CD4-positive, alpha-beta T cell treated with Interleukin-6 at 100 ng/mL for 8 hours (primary cell): ENCODE measurements at regions not wholly inside any gene's neighbourhood (a gene's known extent, or its start where the extent isn't known, plus 50 kb on each side); places are given as distances from the start of the nearest gene placed in this dataset.

Source experiments
- DNase-seq: peaks from one replicate; pipeline ENCODE4 v3.0.0-alpha.2; 2020; ENCODE audit warnings: mixed read lengths, low spot score

- no peak for DNase-seq
Measured at GRCh38 chr2:3138621-3139020, 239.0 kb downstream of the EIPR1 start.

GRCh38 chr2:3137651-3138300 lies 239.8 kb downstream of the EIPR1 start:
- no peak for DNase-seq

- no peak for DNase-seq
Measured at GRCh38 chr2:3135676-3136075, 241.9 kb downstream of the EIPR1 start.

GRCh38 chr2:3134026-3134571 lies 243.5 kb downstream of the EIPR1 start:
- no peak for DNase-seq

GRCh38 chr2:3132966-3133365 lies 244.7 kb downstream of the EIPR1 start:
- DNase-seq, result no peak

- no peak for DNase-seq
Measured at GRCh38 chr2:3132466-3132865, 245.2 kb downstream of the EIPR1 start.

- no peak for DNase-seq
Measured at GRCh38 chr2:3131636-3132326, 245.8 kb downstream of the EIPR1 start.

- DNase-seq, result no peak
Measured at GRCh38 chr2:3130889-3131635, 246.6 kb downstream of the EIPR1 start.

- DNase-seq, result no peak
Measured at GRCh38 chr2:3130444-3130843, 247.2 kb downstream of the EIPR1 start.

GRCh38 chr2:3129867-3130266 lies 247.8 kb downstream of the EIPR1 start:
- no peak for DNase-seq

GRCh38 chr2:3128786-3129185 lies 248.8 kb downstream of the EIPR1 start:
- no peak for DNase-seq

GRCh38 chr2:3127710-3128109 lies 249.9 kb downstream of the EIPR1 start:
- DNase-seq, result no peak

GRCh38 chr2:3126911-3127621 lies 250.6 kb downstream of the EIPR1 start:
- peak; percentile 4 for DNase-seq

GRCh38 chr2:3126171-3126910 lies 251.3 kb downstream of the EIPR1 start:
- no peak for DNase-seq

- no peak for DNase-seq
Measured at GRCh38 chr2:3125761-3126130, 251.9 kb downstream of the EIPR1 start.

- no peak for DNase-seq
Measured at GRCh38 chr2:3125001-3125760, 252.4 kb downstream of the EIPR1 start.

- no peak for DNase-seq
Measured at GRCh38 chr2:3122525-3122924, 255.1 kb downstream of the EIPR1 start.

GRCh38 chr2:3121601-3122000 lies 256.0 kb downstream of the EIPR1 start:
- DNase-seq, result no peak

- DNase-seq, result no peak
Measured at GRCh38 chr2:3117650-3118216, 259.9 kb downstream of the EIPR1 start.

GRCh38 chr2:3116371-3116770 lies 261.2 kb downstream of the EIPR1 start:
- no peak for DNase-seq
